T-helper 1 cell treated with Interleukin-12 subunit alpha and Interleukin-12 subunit beta and Interleukin-4 antibody, amounts not matched to agents 30 μg/mL and 1 μg/mL, for 36 hours (primary cell): ENCODE measurements at regions not wholly inside any gene's neighbourhood (a gene's known extent, or its start where the extent isn't known, plus 50 kb on each side); places are given as distances from the start of the nearest gene placed in this dataset.

ENCODE experiments used
- H3K27ac Mint-ChIP-seq: one replicate; pipeline ENCODE4 v1.8.0; 2021; ENCODE audit warnings: mild to moderate bottlenecking, mixed read lengths
- H3K27me3 Mint-ChIP-seq: one replicate; pipeline ENCODE4 v1.8.0; 2021; ENCODE audit warnings: low read depth, mixed read lengths
- H3K36me3 Mint-ChIP-seq: one replicate; pipeline ENCODE4 v1.8.0; 2021; ENCODE audit warnings: low read depth, mixed read lengths
- H3K4me1 Mint-ChIP-seq: one replicate; pipeline ENCODE4 v1.8.0; 2021; ENCODE audit warnings: low read depth, mixed read lengths
- H3K4me3 Mint-ChIP-seq: one replicate; pipeline ENCODE4 v1.8.0; 2021; ENCODE audit warnings: mild to moderate bottlenecking, moderate library complexity, mixed read lengths
- H3K9me3 Mint-ChIP-seq: one replicate; pipeline ENCODE4 v1.8.0; 2021; ENCODE audit warnings: mixed read lengths

GRCh38 chr12:125193376-125194152 lies 128.3 kb downstream of the AACS start:
- Mint-ChIP-seq H3K4me3 (no peak overlapping the region), H3K27ac (no peak overlapping the region), H3K36me3 (no peaks in the 10 kb centered on the region), H3K9me3 (no peaks in the 10 kb centered on the region), H3K27me3 (peaks cover 69% of the 10 kb centered on the region), H3K4me1 (no peaks in the 10 kb centered on the region)

GRCh38 chr12:125194163-125194773 lies 129.0 kb downstream of the AACS start:
- H3K27ac Mint-ChIP-seq, result no peak overlapping the region
- no peak overlapping the region for H3K4me3 Mint-ChIP-seq
- no peaks in the 10 kb centered on the region for H3K9me3 Mint-ChIP-seq
- no peaks in the 10 kb centered on the region for H3K4me1 Mint-ChIP-seq
- no peaks in the 10 kb centered on the region for H3K36me3 Mint-ChIP-seq
- H3K27me3 Mint-ChIP-seq, result peaks cover 62% of the 10 kb centered on the region

GRCh38 chr12:125194987-125195386 lies 129.8 kb downstream of the AACS start:
- Mint-ChIP-seq H3K9me3 (no peaks in the 10 kb centered on the region), H3K27me3 (peaks cover 55% of the 10 kb centered on the region)

GRCh38 chr12:125197326-125197725 lies 132.1 kb downstream of the AACS start:
- Mint-ChIP-seq H3K27ac (no peak overlapping the region), H3K4me3 (no peak overlapping the region), H3K4me1 (no peaks in the 10 kb centered on the region), H3K27me3 (peaks cover 42% of the 10 kb centered on the region), H3K9me3 (no peaks in the 10 kb centered on the region), H3K36me3 (no peaks in the 10 kb centered on the region)

More at GRCh38 chr12:125194987-125195386, 129.8 kb downstream of the AACS start:
- Mint-ChIP-seq H3K4me1 (no peaks in the 10 kb centered on the region), H3K36me3 (no peaks in the 10 kb centered on the region), H3K4me3 (no peak overlapping the region), H3K27ac (no peak overlapping the region)

- peaks cover 33% of the 10 kb centered on the region for H3K27me3 Mint-ChIP-seq
- H3K4me1 Mint-ChIP-seq, result no peaks in the 10 kb centered on the region
- no peaks in the 10 kb centered on the region for H3K9me3 Mint-ChIP-seq
These were observed 133.4 kb downstream of the AACS start for GRCh38 chr12:125198652-125199051.

GRCh38 chr12:125201090-125201489 lies 135.9 kb downstream of the AACS start:
- Mint-ChIP-seq H3K36me3 (no peaks in the 10 kb centered on the region), H3K27ac (no peak overlapping the region), H3K27me3 (peaks cover 14% of the 10 kb centered on the region), H3K4me1 (no peaks in the 10 kb centered on the region), H3K9me3 (no peaks in the 10 kb centered on the region), H3K4me3 (no peak overlapping the region)

More at GRCh38 chr12:125198652-125199051, 133.4 kb downstream of the AACS start:
- no peak overlapping the region for H3K4me3 Mint-ChIP-seq
- H3K27ac Mint-ChIP-seq, result no peak overlapping the region
- H3K36me3 Mint-ChIP-seq, result no peaks in the 10 kb centered on the region

GRCh38 chr12:125201940-125202339 lies 136.7 kb downstream of the AACS start:
- no peaks in the 10 kb centered on the region for H3K36me3 Mint-ChIP-seq
- no peak overlapping the region for H3K27ac Mint-ChIP-seq
- no peak overlapping the region for H3K4me3 Mint-ChIP-seq
- no peaks in the 10 kb centered on the region for H3K9me3 Mint-ChIP-seq
- H3K4me1 Mint-ChIP-seq, result no peaks in the 10 kb centered on the region
- H3K27me3 Mint-ChIP-seq, result peaks cover 11% of the 10 kb centered on the region

GRCh38 chr12:125202421-125202820 lies 137.2 kb downstream of the AACS start:
- Mint-ChIP-seq H3K27ac (no peak overlapping the region), H3K4me1 (no peaks in the 10 kb centered on the region), H3K27me3 (peaks cover 7% of the 10 kb centered on the region), H3K9me3 (no peaks in the 10 kb centered on the region), H3K36me3 (no peaks in the 10 kb centered on the region), H3K4me3 (no peak overlapping the region)

- Mint-ChIP-seq H3K27me3 (peaks cover 7% of the 10 kb centered on the region), H3K4me1 (no peaks in the 10 kb centered on the region), H3K4me3 (no peak overlapping the region)
These were observed 138.0 kb downstream of the AACS start for GRCh38 chr12:125203145-125203765.

GRCh38 chr12:125205386-125205785 lies 140.2 kb downstream of the AACS start:
- peaks cover 4% of the 10 kb centered on the region for H3K4me1 Mint-ChIP-seq
- no peak overlapping the region for H3K4me3 Mint-ChIP-seq

More at GRCh38 chr12:125203145-125203765, 138.0 kb downstream of the AACS start:
- Mint-ChIP-seq H3K27ac (no peak overlapping the region), H3K36me3 (no peaks in the 10 kb centered on the region), H3K9me3 (no peaks in the 10 kb centered on the region)

GRCh38 chr12:125206711-125207110 lies 141.5 kb downstream of the AACS start:
- Mint-ChIP-seq H3K4me1 (peaks cover 4% of the 10 kb centered on the region), H3K36me3 (no peaks in the 10 kb centered on the region), H3K27me3 (peaks cover 4% of the 10 kb centered on the region), H3K27ac (no peak overlapping the region), H3K4me3 (no peak overlapping the region), H3K9me3 (no peaks in the 10 kb centered on the region)

More at GRCh38 chr12:125205386-125205785, 140.2 kb downstream of the AACS start:
- no peaks in the 10 kb centered on the region for H3K9me3 Mint-ChIP-seq
- H3K27ac Mint-ChIP-seq, result no peak overlapping the region
- H3K36me3 Mint-ChIP-seq, result no peaks in the 10 kb centered on the region
- H3K27me3 Mint-ChIP-seq, result peaks cover 7% of the 10 kb centered on the region

GRCh38 chr12:125208334-125208733 lies 143.1 kb downstream of the AACS start:
- Mint-ChIP-seq H3K36me3 (no peaks in the 10 kb centered on the region), H3K9me3 (no peaks in the 10 kb centered on the region), H3K27me3 (no peaks in the 10 kb centered on the region), H3K4me3 (no peak overlapping the region), H3K27ac (no peak overlapping the region), H3K4me1 (peaks cover 4% of the 10 kb centered on the region)

GRCh38 chr12:125208942-125209341 lies 143.7 kb downstream of the AACS start:
- no peaks in the 10 kb centered on the region for H3K9me3 Mint-ChIP-seq
- H3K36me3 Mint-ChIP-seq, result no peaks in the 10 kb centered on the region
- no peaks in the 10 kb centered on the region for H3K27me3 Mint-ChIP-seq
- H3K27ac Mint-ChIP-seq, result no peak overlapping the region
- H3K4me1 Mint-ChIP-seq, result peaks cover 4% of the 10 kb centered on the region
- no peak overlapping the region for H3K4me3 Mint-ChIP-seq

- Mint-ChIP-seq H3K36me3 (no peaks in the 10 kb centered on the region), H3K27ac (no peak overlapping the region), H3K4me3 (no peak overlapping the region), H3K27me3 (no peaks in the 10 kb centered on the region), H3K4me1 (peaks cover 4% of the 10 kb centered on the region), H3K9me3 (no peaks in the 10 kb centered on the region)
These were observed 145.0 kb downstream of the AACS start for GRCh38 chr12:125210104-125210755.
